ENCODE measurements at regions not wholly inside any gene's neighbourhood (a gene's known extent, or its start where the extent isn't known, plus 50 kb on each side); places are given as distances from the start of the nearest gene placed in this dataset.

DNA sequence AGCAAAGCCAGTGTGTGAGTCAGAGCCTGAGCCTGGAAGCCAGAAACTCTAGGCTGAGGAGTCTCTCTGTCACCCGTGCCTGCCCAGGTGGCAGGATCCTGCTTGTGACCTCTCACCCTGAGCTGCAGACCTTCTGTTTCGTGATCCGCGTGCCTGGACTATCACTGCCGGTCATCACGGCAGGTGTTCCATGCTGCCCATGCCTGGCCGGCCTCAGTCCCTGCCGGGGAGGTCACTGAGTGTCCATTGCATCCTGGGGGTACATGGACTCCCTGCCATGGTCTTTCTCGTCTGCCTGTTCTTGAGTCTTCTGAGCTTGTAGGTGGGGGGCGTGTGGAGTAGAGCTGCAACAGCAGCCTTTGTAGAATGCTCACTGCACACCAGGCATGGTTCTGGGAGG, 1032.4 kb downstream of the TBC1D22A start:
- TF ChIP-seq, protein P1, sequence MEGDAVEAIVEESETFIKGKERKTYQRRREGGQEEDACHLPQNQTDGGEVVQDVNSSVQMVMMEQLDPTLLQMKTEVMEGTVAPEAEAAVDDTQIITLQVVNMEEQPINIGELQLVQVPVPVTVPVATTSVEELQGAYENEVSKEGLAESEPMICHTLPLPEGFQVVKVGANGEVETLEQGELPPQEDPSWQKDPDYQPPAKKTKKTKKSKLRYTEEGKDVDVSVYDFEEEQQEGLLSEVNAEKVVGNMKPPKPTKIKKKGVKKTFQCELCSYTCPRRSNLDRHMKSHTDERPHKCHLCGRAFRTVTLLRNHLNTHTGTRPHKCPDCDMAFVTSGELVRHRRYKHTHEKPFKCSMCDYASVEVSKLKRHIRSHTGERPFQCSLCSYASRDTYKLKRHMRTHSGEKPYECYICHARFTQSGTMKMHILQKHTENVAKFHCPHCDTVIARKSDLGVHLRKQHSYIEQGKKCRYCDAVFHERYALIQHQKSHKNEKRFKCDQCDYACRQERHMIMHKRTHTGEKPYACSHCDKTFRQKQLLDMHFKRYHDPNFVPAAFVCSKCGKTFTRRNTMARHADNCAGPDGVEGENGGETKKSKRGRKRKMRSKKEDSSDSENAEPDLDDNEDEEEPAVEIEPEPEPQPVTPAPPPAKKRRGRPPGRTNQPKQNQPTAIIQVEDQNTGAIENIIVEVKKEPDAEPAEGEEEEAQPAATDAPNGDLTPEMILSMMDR (conservative IDR thresholded peaks at IDR 0.05; ENCODE audit: low read length): no peak
- Histone ChIP-seq H3K9ac (ENCODE audit: low read depth, low read length, poor library complexity, severe bottlenecking) (no peak overlapping the region), H4K20me1 (ENCODE audit: insufficient read depth, low read length, poor library complexity, severe bottlenecking) (no peaks in the 10 kb centered on the region), H3K79me2 (ENCODE audit: insufficient read depth, low read length) (no peaks in the 10 kb centered on the region), H3K9me3 (ENCODE audit: insufficient read depth, low read depth, low read length) (peaks cover 5% of the 10 kb centered on the region; the same call in 1 of the 2 replicates), H3K4me2 (ENCODE audit: low read depth, low read length, poor library complexity, severe bottlenecking) (no peak overlapping the region), H3K36me3 (ENCODE audit: insufficient read depth, low read length) (no peaks in the 10 kb centered on the region), H3K9me2 (replicated peaks; ENCODE audit: low read depth, low read length) (no peaks in the 10 kb centered on the region), H3F3A (ENCODE audit: low read depth) (no peaks in the 10 kb centered on the region), H2AFZ (ENCODE audit: low read length) (no peak overlapping the region), H3K4me3 (ENCODE audit: low read length, poor library complexity, severe bottlenecking) (no peak overlapping the region), H3K4me1 (ENCODE audit: insufficient read depth, low read length, poor library complexity, severe bottlenecking) (no peaks in the 10 kb centered on the region), H3K27me3 (ENCODE audit: insufficient read depth, low read length, poor library complexity, severe bottlenecking) (no peaks in the 10 kb centered on the region)

DNA sequence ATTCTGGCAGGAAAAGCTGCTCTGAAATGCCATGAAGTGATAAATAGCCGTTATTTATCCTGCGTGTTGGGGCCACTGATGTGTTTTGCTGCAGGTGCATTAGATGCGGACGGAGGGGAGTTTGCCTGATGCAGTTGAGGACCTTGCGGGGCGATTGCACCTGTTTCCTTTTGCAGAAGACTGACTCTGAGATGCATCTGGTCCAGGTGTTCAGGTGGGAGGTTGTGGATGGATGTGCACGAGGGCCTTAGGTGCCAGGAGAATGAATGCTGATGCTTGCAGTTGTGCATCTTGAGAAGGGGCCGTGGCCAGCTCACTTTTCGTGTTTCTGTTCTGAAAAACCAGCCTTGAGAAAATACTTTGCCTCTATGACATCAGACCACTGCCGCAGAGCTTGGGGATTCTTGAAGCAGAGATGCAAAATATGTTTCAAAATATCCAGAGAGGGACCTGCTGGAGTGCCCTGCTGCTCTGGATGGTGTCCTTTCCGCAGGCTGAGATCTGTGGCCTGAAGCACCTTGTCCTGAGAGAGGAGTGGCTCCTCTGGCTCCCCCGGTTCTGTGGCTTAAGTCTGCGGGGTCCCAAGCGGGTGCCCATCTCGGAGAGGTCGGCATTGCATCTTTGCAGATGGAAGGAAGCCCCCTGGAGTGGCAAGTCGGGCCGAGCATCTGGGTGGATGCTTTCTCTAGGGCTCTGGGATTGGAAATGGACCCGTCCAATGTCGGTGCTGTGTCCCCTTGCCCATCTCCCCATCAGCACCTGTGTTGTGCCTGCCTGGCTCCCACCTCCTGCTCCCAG, 1031.1 kb downstream of the TBC1D22A start:
- Histone ChIP-seq H3F3A (ENCODE audit: low read depth) (no peaks in the 10 kb centered on the region), H3K27me3 (ENCODE audit: insufficient read depth, low read length, poor library complexity, severe bottlenecking) (no peaks in the 10 kb centered on the region), H3K36me3 (ENCODE audit: insufficient read depth, low read length) (no peaks in the 10 kb centered on the region), H2AFZ (ENCODE audit: low read length) (no peak overlapping the region), H3K4me1 (ENCODE audit: insufficient read depth, low read length, poor library complexity, severe bottlenecking) (no peaks in the 10 kb centered on the region), H3K9ac (ENCODE audit: low read depth, low read length, poor library complexity, severe bottlenecking) (no peak overlapping the region), H3K9me3 (ENCODE audit: insufficient read depth, low read depth, low read length) (peaks cover 5% of the 10 kb centered on the region; the same call in 1 of the 2 replicates), H3K4me3 (ENCODE audit: low read length, poor library complexity, severe bottlenecking) (no peak overlapping the region), H3K9me2 (replicated peaks; ENCODE audit: low read depth, low read length) (no peaks in the 10 kb centered on the region), H3K79me2 (ENCODE audit: insufficient read depth, low read length) (no peaks in the 10 kb centered on the region), H4K20me1 (ENCODE audit: insufficient read depth, low read length, poor library complexity, severe bottlenecking) (no peaks in the 10 kb centered on the region), H3K4me2 (ENCODE audit: low read depth, low read length, poor library complexity, severe bottlenecking) (no peak overlapping the region)
- TF ChIP-seq EZH2phosphoT487 (IDR thresholded peaks at IDR 0.05; ENCODE audit: borderline replicate concordance): no peak
- TF ChIP-seq, protein P1 (conservative IDR thresholded peaks at IDR 0.05; ENCODE audit: low read length): no peak

DNA sequence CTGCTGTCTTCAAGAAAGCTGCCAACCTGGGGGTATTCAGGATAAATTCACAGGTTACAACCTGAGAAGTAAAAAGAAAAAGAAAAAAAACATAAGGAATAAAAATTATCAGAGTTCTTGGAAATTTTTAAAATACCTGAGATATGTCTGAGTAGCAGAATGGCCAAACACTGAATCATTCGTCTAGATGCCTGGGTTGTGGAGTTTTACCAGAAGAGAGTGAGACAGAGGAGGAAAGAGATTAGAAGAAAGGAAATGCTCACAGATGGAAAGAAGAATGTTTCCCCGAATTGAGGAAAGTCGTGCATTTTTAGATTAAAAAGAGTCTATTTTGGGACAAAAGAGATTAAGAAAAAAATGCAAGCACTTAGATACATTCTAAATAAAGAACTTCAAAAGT, 1026.7 kb downstream of the TBC1D22A start:
- Histone ChIP-seq H3K36me3 (ENCODE audit: insufficient read depth, low read length) (no peaks in the 10 kb centered on the region), H4K20me1 (ENCODE audit: insufficient read depth, low read length, poor library complexity, severe bottlenecking) (no peaks in the 10 kb centered on the region), H3K4me1 (ENCODE audit: insufficient read depth, low read length, poor library complexity, severe bottlenecking) (no peaks in the 10 kb centered on the region), H3K79me2 (ENCODE audit: insufficient read depth, low read length) (no peaks in the 10 kb centered on the region), H3K27me3 (ENCODE audit: insufficient read depth, low read length, poor library complexity, severe bottlenecking) (no peaks in the 10 kb centered on the region), H3K4me2 (ENCODE audit: low read depth, low read length, poor library complexity, severe bottlenecking) (no peak overlapping the region), H3F3A (ENCODE audit: low read depth) (no peaks in the 10 kb centered on the region), H3K9ac (ENCODE audit: low read depth, low read length, poor library complexity, severe bottlenecking) (no peak overlapping the region), H3K9me2 (replicated peaks; ENCODE audit: low read depth, low read length) (no peaks in the 10 kb centered on the region), H3K4me3 (ENCODE audit: low read length, poor library complexity, severe bottlenecking) (no peak overlapping the region), H2AFZ (ENCODE audit: low read length) (no peak overlapping the region), H3K9me3 (ENCODE audit: insufficient read depth, low read depth, low read length) (peaks cover 5% of the 10 kb centered on the region; the same call in 1 of the 2 replicates)
- TF ChIP-seq, protein P1 (conservative IDR thresholded peaks at IDR 0.05; ENCODE audit: low read length): no peak
- no peak for TF ChIP-seq EZH2phosphoT487 (IDR thresholded peaks at IDR 0.05; ENCODE audit: borderline replicate concordance)
